GM19395 (cell line): ENCODE measurements at regions not wholly inside any gene's neighbourhood (a gene's known extent, or its start where the extent isn't known, plus 50 kb on each side); places are given as distances from the start of the nearest gene placed in this dataset.

Experiments
- ATAC-seq: cut with Tn5 transposase; IDR thresholded peaks from one replicate; pipeline ENCODE4 v1.9.1; 2021; ENCODE audit warnings: mild to moderate bottlenecking, moderate library complexity; ENCODE audit not compliant: unreplicated experiment

GRCh38 chr11:8740129-8740528 lies 57.5 kb downstream of the RPL27A start:
- no peak for ATAC-seq

GRCh38 chr11:8744423-8744822 lies 61.8 kb downstream of the RPL27A start:
- no peak for ATAC-seq

- no peak for ATAC-seq
Observed at GRCh38 chr11:8745431-8746253, 63.0 kb downstream of the RPL27A start.

- no peak for ATAC-seq
Observed at GRCh38 chr11:8746331-8746974, 63.9 kb downstream of the RPL27A start.

GRCh38 chr11:8747173-8747572 lies 64.6 kb downstream of the RPL27A start:
- ATAC-seq: no peak

- ATAC-seq: no peak
Observed at GRCh38 chr11:8748317-8748716, 65.7 kb downstream of the RPL27A start.

GRCh38 chr11:8749202-8749601 lies 66.6 kb downstream of the RPL27A start:
- ATAC-seq: no peak

- ATAC-seq: no peak
Observed at GRCh38 chr11:8754241-8754640, 71.6 kb downstream of the RPL27A start.

- no peak for ATAC-seq
Observed at GRCh38 chr11:8756201-8756600, 73.6 kb downstream of the RPL27A start.

GRCh38 chr11:8757047-8757446 lies 74.5 kb downstream of the RPL27A start:
- ATAC-seq: no peak

GRCh38 chr11:8757533-8757932 lies 74.9 kb downstream of the RPL27A start:
- ATAC-seq: no peak

GRCh38 chr11:8758619-8759169 lies 76.1 kb downstream of the RPL27A start:
- ATAC-seq: no peak

GRCh38 chr11:8759634-8760033 lies 77.0 kb downstream of the RPL27A start:
- no peak for ATAC-seq

GRCh38 chr11:8760896-8761295 lies 78.3 kb downstream of the RPL27A start:
- ATAC-seq: no peak

GRCh38 chr11:8763070-8763685 lies 80.6 kb downstream of the RPL27A start:
- no peak for ATAC-seq

- ATAC-seq: no peak
Observed at GRCh38 chr11:8765294-8765693, 82.7 kb downstream of the RPL27A start.

- no peak for ATAC-seq
Observed at GRCh38 chr11:8766043-8766987, 83.7 kb downstream of the RPL27A start.

- no peak for ATAC-seq
Observed at GRCh38 chr11:8766988-8767374, 84.4 kb downstream of the RPL27A start.

- no peak for ATAC-seq
Observed at GRCh38 chr11:8767466-8768142, 85.0 kb downstream of the RPL27A start.
